NCI-H2029 (cell line): ENCODE measurements at regions not wholly inside any gene's neighbourhood (a gene's known extent, or its start where the extent isn't known, plus 50 kb on each side); places are given as distances from the start of the nearest gene placed in this dataset.

Experiments
- DNase-seq: peaks from one replicate; lab custom pipeline; 2025; lab: John Stamatoyannopoulos, UW

DNA sequence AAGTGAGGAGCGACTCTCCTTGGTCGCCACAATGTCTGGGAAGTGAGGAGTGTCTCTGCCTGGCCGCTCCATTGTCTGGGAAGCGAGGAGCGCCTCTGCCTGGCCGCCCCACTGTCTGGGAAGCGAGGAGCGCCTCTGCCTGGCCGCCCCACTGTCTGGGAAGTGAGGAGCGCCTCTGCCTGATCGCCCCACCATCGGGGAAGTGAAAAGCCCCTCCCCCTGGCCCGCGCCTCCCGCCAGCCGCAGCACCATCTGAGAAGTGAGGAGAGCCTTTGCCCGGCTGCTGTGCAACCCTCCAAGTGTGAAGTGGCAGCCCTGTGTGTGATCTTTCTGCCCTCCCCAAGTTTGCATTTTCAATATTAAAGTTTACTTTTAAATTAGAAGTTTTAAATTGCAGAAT, 95.0 kb upstream of the PPP2R5A start:
- no peak for DNase-seq

DNA sequence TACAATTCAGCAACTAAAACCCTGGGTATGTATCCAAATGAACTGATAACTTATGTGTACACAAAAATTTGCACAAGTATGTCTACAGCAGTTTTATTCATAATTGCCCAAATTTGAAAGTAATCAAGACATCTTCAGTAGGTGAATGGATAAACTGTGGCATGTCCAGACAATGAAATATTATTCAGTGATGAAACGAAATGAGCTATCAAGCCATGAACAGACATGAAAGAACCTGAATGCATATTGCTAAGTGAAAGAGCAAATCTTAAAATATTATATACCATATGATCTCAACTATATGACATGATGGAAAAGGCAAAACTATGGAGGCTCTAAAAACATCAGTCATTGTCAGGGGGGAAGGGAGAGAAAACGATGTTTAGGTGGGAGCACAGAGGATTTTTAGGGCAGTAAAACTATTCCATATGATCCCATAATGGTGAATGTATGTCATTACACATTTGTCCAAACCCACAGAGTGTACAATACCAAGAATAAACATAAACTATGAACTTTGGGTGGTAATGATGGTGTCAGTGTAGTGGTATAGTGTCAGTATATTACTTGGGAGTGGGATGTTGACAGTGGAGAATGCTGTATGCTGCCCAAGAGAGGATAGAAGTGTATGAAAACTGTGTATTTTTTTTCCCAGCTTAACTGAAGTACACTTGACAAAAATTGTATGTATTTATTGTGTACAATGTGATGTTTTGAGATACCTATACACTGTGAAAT, 92.8 kb upstream of the PPP2R5A start:
- no peak for DNase-seq

DNA sequence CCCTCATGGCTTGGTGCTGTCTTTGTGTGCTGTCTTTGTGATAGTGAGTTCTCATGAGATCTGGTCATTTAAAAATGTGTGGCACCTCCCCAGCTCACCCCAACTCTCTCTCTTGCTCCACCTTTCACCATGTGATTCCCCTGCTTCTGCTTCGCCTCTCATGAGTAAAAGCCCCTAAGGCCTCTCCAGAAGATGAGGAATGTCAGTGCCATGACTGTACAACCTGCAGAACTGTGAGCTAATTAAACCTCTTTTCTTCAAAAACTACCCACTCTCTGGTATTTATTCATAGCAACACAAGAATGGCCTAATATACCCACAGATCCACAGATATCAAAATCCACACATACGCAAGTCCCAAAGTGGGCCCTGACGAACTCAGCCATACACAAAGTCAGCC, 88.9 kb upstream of the PPP2R5A start:
- no peak for DNase-seq

DNA sequence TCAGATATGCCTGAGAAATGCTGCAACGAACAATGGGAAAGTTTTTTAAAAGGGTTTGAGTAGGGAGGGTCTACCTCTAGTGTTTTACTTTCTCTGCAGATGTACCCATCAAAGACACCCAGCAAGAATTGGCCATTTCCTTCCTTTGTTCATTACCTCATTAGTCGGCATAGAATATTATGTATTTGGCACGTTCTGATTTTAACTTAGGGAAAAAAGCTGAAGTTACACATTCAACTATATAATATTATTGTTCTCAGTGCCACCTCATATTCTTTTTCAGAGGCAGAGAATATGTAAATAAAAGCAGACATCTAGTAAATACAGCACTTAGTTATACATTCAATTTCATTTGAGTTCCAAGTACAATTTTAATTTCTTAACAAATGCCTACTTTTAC, 83.7 kb upstream of the PPP2R5A start:
- no peak for DNase-seq

DNA sequence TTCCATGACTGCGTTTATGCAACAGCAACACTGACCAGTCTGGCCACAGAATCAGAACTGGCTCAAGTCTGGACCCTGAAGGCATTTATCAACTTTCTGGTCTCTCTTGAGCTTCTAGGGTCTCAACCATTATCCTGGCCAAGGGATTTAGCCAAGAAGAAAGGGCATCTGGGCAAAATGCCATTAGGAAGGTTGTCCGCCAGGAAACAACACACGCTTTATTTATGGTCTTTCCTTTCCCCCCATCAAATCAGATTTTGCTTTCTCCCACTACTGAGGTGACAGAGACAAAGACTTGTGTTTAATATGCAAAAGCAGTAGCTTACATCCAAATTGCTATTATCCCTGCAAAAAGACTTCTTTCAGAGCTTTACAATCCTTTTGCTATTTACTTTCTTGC, 81.6 kb upstream of the PPP2R5A start:
- DNase-seq = no peak

DNA sequence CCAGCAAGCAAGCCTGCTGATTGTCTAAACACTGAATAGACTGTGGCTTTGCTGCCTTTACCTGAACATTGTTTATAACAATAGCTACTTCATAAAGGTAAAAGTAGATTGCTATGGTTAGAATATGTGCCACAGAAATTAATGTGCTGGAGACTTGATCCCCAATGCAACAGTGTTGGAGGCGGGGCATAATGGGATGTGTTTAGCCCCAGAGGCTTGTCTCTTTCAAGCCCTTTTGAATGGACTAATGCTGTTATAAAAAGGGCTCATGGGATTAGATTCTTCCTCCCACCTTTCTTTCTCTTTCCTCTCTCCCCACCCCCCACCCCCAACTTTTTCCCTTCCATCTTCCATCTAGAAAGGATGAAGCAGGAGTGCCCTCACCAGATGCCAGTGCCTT, 80.2 kb upstream of the PPP2R5A start:
- no peak for DNase-seq

DNA sequence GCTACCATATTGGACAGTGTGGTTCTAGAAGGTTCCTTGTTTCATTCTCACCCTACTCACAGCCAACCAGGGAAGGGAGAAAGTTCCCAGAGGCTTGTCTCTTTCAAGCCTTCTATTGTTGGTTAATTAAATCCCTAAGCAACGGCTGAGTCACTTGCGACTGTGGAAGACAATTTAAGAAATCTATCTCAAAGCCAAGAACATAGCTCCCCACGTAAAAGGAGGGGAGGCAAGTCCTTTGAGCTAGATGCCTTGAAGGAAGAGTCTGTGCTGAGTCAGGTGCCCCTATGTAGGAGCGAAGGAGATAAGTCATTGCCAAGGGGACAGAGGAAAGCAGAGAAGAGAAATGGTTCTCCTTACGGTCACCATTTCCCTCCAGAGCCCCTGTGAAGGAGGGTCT, 79.4 kb upstream of the PPP2R5A start:
- no peak for DNase-seq

DNA sequence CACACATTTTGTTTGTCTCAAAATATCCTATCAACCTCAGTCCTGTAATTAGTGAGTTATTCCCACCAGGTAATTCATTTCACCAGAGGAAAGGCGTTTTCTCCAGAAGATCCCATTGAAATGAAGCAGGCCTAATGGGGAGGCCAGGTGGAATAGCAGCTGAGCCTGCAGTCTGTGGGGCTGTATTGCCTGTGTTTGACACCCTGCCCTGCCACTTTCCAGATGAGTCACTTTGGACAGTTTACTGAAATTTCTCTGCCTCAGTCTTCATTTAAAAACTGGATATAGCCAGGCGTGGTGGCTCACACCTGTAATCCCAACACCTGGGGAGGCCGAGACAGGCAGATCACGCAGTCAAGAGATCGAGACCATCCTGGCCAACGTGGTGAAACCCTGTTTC, 78.1 kb upstream of the PPP2R5A start:
- DNase-seq = no peak

DNA sequence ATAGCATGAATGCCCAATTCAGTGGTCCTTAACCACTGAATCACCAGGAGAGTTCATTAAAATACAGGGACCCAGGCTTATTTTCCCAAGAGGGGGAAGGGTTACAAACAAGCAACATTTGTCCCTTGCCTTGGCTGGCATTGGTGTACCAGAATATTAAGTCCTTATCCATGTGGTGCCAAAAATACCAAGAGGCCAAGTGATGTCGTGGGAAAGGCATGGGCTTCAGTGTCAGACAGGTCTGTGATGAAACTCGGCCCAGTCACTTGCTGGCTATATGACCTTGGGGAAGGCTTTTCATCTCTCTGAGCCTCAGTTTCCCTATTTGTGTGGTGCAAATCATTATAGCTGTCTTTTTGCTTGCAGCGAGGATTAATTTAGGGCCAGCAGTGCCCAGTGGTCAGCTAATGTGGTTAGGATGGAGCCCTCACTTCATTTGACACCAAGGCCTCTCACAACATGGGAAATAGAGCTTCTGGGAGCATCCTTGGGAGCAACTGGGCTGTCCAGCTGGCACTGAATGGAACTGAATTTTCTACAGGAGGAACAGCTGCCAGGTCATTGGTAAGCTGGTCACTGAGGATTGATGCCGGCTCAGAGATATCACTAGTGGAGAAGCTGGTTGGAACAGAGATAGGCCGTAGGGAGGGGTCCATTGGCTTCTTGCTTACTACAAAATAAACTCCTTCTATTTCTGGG, 77.2 kb upstream of the PPP2R5A start:
- no peak for DNase-seq

DNA sequence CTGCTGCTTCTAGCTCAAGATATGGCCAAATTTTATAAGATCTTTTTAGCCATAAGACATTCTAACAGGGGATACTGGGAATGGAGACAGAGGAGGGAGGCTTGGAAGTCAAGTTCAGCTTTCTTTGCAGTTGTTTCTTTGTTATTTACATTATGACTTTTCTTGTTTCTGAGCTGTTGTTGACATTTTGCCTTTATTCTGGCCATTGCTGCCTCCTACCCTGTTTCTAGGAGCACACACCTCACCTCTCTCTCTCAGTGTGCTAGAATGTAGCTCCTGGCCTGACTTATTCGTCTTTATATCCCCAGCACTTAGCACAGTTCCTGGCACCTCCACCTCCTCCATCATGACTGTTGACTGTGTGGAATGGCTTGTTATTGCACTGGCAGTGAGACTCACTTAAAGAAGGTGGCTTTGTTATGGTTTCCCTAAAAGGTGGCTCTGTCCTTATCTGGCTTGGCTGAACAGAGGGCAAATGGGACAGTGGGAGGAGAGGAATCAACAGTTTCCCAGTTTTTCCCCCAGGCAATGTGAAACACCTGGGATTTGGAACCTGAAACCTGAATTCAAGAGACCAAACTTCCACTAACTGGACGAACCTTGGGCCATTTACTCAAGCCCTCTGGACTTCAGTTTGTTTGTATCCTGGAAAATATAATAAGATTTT, 76.1 kb upstream of the PPP2R5A start:
- no peak for DNase-seq

DNA sequence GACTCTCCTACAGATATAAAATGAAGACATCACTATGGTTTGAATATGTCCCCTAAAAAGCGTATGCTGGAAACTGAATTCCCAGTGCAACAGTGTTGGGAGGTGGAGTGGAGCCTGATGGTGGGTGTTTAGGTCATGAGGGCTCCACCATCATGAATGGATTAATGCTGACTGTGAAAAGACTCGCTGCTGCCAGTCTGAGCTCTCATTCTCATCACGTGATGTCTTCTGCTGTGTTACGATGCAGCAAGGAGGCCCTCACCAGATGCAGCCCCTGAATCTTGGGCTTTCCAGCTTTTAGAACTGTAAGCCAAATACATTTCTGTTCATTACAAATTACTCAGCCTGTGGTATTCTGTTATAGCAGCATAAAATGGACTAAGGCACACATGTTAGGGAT, 73.8 kb upstream of the PPP2R5A start:
- no peak for DNase-seq

DNA sequence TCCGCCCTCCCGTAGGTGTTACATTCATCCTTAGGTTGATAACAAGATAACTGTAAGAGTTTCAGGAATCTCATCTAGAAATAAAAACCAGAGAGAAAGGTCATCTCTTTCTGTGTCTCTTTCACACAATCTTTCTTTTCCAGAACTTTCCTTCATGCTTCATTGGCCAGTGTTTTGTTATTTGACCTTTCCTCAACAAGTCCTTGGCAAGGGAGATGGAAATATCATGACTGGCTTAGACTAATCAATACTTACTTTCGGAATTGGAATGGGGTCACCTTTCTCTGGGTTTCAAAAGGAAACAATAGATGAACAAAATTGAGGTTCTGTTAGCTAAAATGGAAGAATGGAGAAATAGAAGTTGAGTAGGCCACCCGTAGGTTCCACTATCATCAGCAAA, 72.9 kb upstream of the PPP2R5A start:
- no peak for DNase-seq

DNA sequence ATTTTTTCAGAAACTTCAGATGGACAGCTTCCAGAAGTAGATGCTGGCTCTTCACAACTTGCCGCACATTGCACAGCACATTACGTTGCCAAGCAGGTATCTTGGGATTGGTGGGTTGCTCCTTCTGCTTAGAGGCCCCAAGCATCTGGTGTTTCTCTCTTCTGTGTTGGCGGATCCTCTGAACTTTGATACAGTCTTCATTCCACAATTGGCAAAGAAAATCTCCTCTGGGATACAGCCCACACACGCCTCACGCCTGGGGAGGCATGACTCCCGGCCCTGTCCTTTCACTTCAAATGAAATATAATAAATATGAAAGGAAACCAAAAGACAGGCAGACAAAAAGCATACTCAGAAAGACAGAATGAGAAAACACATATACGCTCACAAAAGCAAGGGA, 72.3 kb upstream of the PPP2R5A start:
- DNase-seq = no peak

DNA sequence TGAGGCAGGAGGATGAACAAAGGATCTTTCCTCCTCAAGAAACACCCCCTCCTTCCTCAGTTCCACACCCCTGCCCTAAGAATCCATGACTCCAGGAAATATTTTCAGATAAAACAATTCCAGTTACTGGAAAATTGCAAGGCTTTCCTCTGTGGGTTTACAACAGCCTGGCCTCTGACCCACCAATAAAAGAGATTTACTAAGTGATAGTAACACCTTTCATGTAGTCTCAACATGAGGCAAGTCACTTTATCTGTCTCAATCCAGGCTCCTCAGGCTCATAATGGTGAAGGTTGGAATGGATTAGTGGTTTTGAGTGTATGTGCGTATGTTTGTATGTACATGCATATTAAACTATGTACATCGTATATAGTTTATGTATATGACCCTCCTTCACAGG, 71.4 kb upstream of the PPP2R5A start:
- DNase-seq = no peak

DNA sequence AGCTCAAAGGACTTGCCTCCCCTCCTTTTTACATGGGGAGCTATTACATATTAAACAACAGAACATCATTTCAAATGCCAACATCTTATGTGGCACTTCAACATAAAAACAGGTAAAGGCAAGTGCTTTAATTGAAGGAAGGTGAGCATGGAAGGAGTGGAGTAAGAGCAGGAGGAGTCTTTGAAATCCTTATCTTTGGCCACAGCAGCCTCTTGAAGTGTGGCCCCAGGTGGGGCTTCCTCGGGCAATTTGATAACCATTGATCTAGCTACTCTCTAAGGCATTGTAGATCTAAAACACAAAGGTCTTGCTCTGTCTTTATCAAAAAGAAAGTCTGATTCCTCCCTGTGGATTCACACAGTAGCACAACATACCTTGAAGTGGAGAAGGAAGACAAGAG, 70.9 kb upstream of the PPP2R5A start:
- no peak for DNase-seq

DNA sequence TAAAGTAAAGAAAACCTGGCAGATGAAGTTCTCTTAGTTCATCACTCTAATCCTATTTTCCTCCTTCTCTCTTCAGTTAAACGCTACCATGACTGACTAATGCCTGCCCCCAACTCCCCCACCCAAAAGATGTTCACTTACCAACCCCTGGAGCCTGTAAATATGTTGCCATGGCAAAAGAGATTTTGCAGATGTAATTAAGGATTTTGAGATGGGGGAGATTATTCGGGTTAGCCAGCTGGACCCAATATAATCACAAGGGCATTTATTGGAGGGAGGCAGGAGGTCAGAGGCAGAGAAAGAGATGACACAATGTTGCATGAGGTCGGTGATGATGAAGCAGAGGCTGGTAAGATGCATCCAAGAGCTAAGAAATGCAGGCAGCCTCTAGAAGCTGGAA, 69.3 kb upstream of the PPP2R5A start:
- no peak for DNase-seq

DNA sequence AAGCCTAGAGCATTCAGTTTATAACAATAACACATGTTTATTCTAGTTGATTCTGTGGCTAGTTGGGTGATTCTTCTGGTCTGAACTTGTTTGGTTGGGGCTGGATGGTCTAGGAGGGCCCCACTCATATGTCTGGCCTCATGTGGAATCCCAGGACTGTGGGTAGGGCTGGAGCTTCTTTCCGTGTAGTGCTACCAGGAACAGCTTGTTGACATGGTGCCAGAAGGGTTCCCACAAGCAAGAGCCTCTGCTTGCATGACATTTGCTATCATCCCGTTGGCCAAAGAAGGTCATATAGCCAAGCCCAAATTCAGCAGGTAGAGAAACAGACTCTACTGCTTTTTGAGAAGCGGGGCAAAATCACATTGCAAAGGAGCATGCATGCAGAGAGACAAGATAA, 67.6 kb upstream of the PPP2R5A start:
- DNase-seq = no peak

DNA sequence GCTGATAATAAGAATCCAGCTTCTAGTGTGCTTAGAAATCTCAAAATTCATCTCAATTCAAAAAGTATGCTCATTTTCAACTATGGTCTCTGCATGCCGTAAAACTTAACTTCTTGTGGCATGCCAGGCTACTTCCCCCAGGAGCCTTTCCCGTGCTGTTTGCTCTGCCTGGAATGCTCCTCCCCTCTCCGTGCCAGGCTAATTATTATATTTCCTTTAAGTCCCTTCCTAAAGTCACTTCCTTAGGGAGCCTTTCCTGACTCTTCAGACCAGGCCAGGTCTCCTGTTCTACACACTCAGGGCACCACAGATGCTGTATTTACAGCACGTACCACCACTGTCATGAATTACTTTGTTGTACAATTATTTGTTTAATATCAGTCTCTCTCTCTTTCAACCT, 67.1 kb upstream of the PPP2R5A start:
- DNase-seq = no peak

DNA sequence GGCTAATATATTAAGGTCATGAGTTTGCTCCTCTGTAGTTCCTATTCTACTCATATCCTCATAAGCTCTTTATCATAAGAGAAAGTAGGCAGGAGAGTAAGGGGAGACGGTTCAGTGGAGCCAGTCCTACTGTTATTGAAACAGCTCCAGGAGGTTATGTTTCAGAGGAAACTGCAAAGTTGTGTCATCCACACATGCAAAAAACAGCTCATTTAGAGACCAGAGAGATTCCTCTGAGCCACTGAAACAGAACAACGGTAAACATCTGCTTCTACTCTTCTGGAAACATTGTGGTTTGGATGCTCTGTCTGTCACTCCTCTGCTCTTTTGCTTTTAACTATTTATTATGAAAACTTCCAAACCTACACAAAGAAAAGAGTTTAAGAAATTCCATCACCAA, 66.3 kb upstream of the PPP2R5A start:
- no peak for DNase-seq

DNA sequence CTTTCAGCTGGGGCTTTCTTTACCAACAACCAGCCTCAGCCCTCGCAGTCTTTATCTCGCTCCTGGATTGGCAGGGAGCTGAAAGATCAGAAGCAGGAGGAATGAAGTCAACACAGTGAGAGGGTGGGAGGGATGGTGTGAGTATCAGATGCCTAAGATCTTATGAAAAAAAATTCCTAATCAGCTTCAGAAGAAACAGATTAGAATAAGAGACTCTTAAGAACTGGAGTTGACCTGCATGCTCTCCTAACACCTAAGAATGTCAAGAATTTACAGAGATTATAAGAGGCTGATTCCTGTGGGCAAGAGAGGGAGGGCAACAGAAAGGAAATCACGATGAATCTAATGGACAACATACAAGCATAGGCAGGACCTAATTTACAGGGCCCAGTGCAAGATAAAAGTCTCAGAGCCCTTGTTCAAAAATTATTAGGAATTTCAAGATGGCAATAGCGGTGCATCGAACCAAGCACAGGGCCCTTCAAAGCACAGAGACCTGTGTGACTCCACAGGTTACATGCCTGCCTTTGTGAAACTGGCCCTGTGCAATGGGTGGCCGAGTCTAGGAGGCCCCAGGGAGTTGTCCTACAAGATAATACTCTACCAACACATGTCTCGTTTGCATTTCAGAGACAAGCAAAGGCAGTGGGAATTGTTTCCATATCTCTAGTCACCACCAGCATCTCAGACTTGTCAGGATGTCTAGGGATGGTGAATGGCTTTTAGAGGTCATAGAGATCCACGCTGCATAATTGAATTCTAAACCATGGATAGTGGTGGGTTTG, 65.3 kb upstream of the PPP2R5A start:
- DNase-seq = no peak

DNA sequence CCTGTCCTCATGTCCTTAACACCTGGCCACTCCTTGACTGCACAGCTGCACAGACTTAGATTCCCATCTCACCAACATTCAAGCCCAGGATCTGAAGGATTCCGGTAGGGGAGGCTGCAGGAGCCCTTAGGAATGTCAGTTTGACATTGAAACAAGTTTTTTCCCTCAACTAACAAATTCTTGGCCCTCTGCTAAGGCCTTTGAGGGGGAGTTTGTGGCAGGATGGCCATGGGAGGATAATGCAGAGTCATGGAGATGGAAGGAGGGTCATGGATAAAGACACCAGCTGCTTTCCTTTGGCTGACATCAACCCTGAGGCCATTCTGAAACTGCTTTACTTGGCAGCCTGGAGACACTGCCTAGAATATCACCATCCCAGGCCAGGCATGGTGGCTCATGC, 63.4 kb upstream of the PPP2R5A start:
- no peak for DNase-seq

DNA sequence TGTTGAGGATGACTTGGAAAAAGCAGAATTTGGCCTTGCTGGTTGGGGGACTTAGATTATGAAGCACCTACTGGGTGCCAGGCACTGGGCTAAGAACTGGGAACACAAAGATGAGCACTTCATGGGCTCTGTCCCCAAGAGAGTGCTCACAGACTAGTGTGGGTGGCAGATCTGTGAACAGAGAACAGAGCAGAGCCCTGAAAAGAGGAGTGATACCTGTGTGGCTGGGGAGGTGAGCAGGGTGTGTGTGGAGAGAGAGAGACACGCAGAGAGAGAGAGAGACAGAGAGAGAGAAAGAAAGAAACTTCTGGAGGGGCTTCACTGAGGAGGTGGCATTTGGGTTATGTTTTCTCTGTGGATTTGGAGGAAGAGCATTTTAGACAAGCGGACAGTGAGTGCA, 61.1 kb upstream of the PPP2R5A start:
- DNase-seq = no peak

DNA sequence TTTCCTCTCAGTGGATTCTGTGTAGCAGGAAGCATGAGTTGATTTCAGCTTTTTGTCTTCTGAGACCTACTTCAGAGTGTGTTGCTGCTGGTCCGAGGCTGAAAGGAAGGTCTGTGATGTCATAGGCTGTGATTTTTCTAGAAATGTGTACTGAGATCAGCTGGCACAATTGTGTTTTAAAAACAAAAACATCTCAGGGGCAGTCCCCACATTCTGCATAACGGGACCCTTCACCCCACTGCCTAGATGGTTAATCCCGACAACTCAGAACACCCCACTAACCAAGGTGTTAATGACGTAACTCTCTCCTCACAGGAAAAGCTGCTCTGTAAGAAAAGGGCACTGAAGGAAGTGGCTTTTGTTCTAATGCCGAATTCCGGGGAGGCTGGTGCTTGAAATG, 59.8 kb upstream of the PPP2R5A start:
- no peak for DNase-seq
